ENCODE measurements at regions not wholly inside any gene's neighbourhood (a gene's known extent, or its start where the extent isn't known, plus 50 kb on each side); places are given as distances from the start of the nearest gene placed in this dataset.

DNA sequence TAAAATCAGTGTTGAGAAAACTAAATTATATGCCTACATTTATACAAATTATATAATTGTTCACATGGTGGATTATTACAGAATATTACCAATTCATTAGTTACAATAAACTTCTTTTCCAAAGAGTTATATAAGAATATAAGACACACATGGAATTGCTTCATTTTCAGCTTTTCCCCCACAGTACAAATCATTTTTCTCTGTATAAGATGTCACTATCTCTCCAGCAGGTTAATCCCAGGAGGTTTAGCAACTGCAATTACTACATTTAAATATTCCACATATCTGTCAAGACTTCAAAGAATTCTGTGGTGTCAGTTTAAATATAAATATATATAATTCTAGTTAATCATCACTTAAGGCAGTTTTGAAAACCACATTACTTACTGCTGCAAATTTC, 59.6 kb upstream of the G2E3 start:
- Histone ChIP-seq H3K4me1 (ENCODE audit: control insufficient read depth, insufficient read depth, low read length) (no peaks in the 10 kb centered on the region), H3K36me3 (ENCODE audit: insufficient read depth, low read length) (no peaks in the 10 kb centered on the region)

GRCh38 chr14:30500222-30500621, 58.7 kb upstream of the G2E3 start:
- Histone ChIP-seq H3K9ac (ENCODE audit: low read depth, low read length) (no peak overlapping the region), H3K36me3 (ENCODE audit: insufficient read depth, low read length) (no peaks in the 10 kb centered on the region), H3K4me1 (ENCODE audit: control insufficient read depth, insufficient read depth, low read length) (no peaks in the 10 kb centered on the region), H3K27me3 (ENCODE audit: control insufficient read depth, insufficient read depth, low read length) (peaks cover 16% of the 10 kb centered on the region), H3K4me2 (ENCODE audit: low read length) (no peak overlapping the region), H3K9me3 (replicated peaks; ENCODE audit: low read length) (no peaks in the 10 kb centered on the region), H3K4me3 (ENCODE audit: low read length) (no peak overlapping the region)

More for the DNA sequence above, 59.6 kb upstream of the G2E3 start:
- Histone ChIP-seq H3K27me3 (ENCODE audit: control insufficient read depth, insufficient read depth, low read length) (peaks cover 16% of the 10 kb centered on the region), H3K9me3 (replicated peaks; ENCODE audit: low read length) (no peaks in the 10 kb centered on the region), H3K4me3 (ENCODE audit: low read length) (no peak overlapping the region), H3K9ac (ENCODE audit: low read depth, low read length) (no peak overlapping the region), H3K4me2 (ENCODE audit: low read length) (no peak overlapping the region)

DNA sequence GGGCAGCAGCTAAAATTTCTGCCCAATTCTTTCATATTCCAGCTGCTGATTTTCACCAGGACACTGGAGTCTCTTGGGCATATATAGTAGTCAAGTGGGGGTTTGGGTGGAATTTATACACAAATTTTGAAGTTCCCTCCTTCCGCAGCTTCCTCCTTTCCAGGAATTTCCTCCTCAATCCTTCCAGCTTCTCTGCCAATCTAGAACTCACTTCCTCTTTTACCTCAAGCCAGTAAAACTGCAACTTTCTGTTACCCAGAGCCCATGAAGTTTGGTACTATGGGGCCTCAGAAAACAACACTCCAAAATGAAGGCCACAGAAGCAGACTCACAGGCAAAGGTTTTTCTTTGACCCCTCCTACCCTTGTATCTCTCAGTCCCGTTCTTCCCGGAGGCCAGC, 51.7 kb upstream of the G2E3 start:
- no peaks in the 10 kb centered on the region for H3K4me1 ChIP-seq (ENCODE audit: control insufficient read depth, insufficient read depth, low read length)
- no peak overlapping the region for H3K4me2 ChIP-seq (ENCODE audit: low read length)
- H3K9me3 ChIP-seq (replicated peaks; ENCODE audit: low read length): no peaks in the 10 kb centered on the region
- peaks cover 10% of the 10 kb centered on the region for H3K27me3 ChIP-seq (ENCODE audit: control insufficient read depth, insufficient read depth, low read length)
- no peak overlapping the region for H3K4me3 ChIP-seq (ENCODE audit: low read length)
- H3K9ac ChIP-seq (ENCODE audit: low read depth, low read length): no peak overlapping the region
- no peaks in the 10 kb centered on the region for H3K36me3 ChIP-seq (ENCODE audit: insufficient read depth, low read length)
